Erythroblast (primary cell): ENCODE measurements at regions not wholly inside any gene's neighbourhood (a gene's known extent, or its start where the extent isn't known, plus 50 kb on each side); places are given as distances from the start of the nearest gene placed in this dataset.
"Not testable (repeated sequence)": the region's sequence is repeated elsewhere in the genome, so short reads cannot be mapped to it uniquely, and the experiment has no call there.

Source experiments
- GATA1 ChIP-seq: IDR thresholded peaks from 2 replicates; pipeline ENCODE4 v1.6.1; 2011; ENCODE audit warnings: low read depth, mild to moderate bottlenecking, control low read depth, low read length, moderate library complexity
- POLR2A ChIP-seq: IDR thresholded peaks from 2 replicates; pipeline ENCODE4 v1.6.1; 2011; ENCODE audit warnings: mild to moderate bottlenecking, low read length

GRCh38 chr7:65285241-65285640 lies 88.4 kb upstream of the ZNF92 start:
- TF ChIP-seq POLR2A, GATA1: not testable (repeated sequence)
